Activated CD4-positive, alpha-beta memory T cell treated with anti-CD3 and anti-CD28 coated beads for 36 hours (primary cell): ENCODE measurements at regions not wholly inside any gene's neighbourhood (a gene's known extent, or its start where the extent isn't known, plus 50 kb on each side); places are given as distances from the start of the nearest gene placed in this dataset.
"Not testable (repeated sequence)": the region's sequence is repeated elsewhere in the genome, so short reads cannot be mapped to it uniquely, and the experiment has no call there.

Experiments used
- CTCF ChIA-PET: fragments of 350-600 bp; sonication (Branson Sonifier 250); formaldehyde crosslinking; loops from one replicate; lab custom pipeline; 2021; ENCODE audit warnings: antibody characterized with exemption, inconsistent platforms; lab: Charles Lee
- POLR2A ChIA-PET: fragments of 350-600 bp; sonication (Branson Sonifier 250); formaldehyde crosslinking; loops from one replicate; lab custom pipeline; 2021; ENCODE audit warnings: antibody characterized with exemption; lab: Charles Lee
- DNase-seq: peaks from one replicate; pipeline ENCODE4 v3.0.0-alpha.2; 2020
- H3K27ac Mint-ChIP-seq: one replicate; pipeline ENCODE4 v1.8.0; 2021; ENCODE audit warnings: mixed read lengths
- H3K27me3 Mint-ChIP-seq: one replicate; pipeline ENCODE4 v1.8.0; 2021; ENCODE audit warnings: mixed read lengths
- H3K36me3 Mint-ChIP-seq: one replicate; pipeline ENCODE4 v1.8.0; 2021; ENCODE audit warnings: mixed read lengths
- H3K4me1 Mint-ChIP-seq: one replicate; pipeline ENCODE4 v1.8.0; 2021; ENCODE audit warnings: low read depth, mixed read lengths
- H3K4me3 Mint-ChIP-seq: one replicate; pipeline ENCODE4 v1.8.0; 2021; ENCODE audit warnings: mild to moderate bottlenecking, mixed read lengths
- H3K9me3 Mint-ChIP-seq: one replicate; pipeline ENCODE4 v1.8.0; 2021; ENCODE audit warnings: mixed read lengths
- intact Hi-C: fragments of 100-400 bp; cut with micrococcal nuclease; formaldehyde crosslinking; loops from one replicate; pipeline ENCODE4 v1.15.1; 2023

DNA sequence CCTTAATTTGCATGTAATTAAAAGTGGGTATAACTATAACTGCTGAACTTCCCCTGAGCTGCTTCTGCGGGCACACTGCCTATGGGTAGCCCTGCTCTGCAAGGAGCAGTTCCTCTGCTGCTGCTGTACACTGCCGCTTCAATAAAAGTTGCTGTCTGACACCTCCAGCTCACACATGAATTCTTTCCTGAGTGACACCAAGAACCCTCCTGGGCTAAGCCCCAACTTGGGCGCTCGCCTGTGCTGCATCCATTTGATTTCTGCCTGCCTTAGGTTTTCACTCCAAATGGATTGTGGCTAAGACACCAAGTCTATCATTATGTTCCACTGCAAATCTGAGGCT lies 215.7 kb downstream of the ANAPC1 start:
- ChIA-PET POLR2A (no interaction called here), CTCF (no interaction called here)
- Mint-ChIP-seq H3K36me3 (no peaks in the 10 kb centered on the region), H3K9me3 (no peaks in the 10 kb centered on the region), H3K27me3 (peaks cover 13% of the 10 kb centered on the region), H3K4me1 (peaks cover 7% of the 10 kb centered on the region), H3K4me3 (no peak overlapping the region), H3K27ac (no peak overlapping the region)
- intact Hi-C loops, result no loop called here
- DNase-seq, result no peak

DNA sequence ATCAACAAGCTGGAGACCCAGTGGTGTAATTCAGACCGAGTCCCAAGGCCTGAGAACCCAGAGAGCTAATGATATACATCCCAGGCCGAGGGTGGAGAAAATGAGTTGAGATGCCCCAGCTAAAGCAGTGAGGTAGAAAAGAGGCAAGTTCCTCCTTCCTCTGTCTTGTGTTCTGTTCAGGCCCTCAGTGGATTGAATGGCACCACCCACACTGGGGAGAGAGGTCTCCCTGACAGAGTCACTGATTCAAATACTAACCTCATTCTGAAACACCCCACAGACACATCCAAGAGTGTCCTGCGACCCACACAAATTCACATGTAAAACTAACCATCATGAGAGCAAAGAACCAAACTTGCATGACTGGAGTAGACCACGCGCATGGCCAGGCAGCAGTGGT lies 215.3 kb downstream of the ANAPC1 start:
- no peak overlapping the region for H3K4me3 Mint-ChIP-seq
- no peaks in the 10 kb centered on the region for H3K9me3 Mint-ChIP-seq
- ChIA-PET CTCF (interaction anchor here (0.6 kb wide), 1 partner anchor 33 kb away, joined by 3 read pairs; no protein-coding TSS in a partner anchor), POLR2A (no interaction called here)
- H3K27me3 Mint-ChIP-seq, result peaks cover 11% of the 10 kb centered on the region
- peak; percentile 14 for DNase-seq
- H3K4me1 Mint-ChIP-seq, result peaks cover 2% of the 10 kb centered on the region
- no peaks in the 10 kb centered on the region for H3K36me3 Mint-ChIP-seq
- intact Hi-C loops, result no loop called here
- no peak overlapping the region for H3K27ac Mint-ChIP-seq

DNA sequence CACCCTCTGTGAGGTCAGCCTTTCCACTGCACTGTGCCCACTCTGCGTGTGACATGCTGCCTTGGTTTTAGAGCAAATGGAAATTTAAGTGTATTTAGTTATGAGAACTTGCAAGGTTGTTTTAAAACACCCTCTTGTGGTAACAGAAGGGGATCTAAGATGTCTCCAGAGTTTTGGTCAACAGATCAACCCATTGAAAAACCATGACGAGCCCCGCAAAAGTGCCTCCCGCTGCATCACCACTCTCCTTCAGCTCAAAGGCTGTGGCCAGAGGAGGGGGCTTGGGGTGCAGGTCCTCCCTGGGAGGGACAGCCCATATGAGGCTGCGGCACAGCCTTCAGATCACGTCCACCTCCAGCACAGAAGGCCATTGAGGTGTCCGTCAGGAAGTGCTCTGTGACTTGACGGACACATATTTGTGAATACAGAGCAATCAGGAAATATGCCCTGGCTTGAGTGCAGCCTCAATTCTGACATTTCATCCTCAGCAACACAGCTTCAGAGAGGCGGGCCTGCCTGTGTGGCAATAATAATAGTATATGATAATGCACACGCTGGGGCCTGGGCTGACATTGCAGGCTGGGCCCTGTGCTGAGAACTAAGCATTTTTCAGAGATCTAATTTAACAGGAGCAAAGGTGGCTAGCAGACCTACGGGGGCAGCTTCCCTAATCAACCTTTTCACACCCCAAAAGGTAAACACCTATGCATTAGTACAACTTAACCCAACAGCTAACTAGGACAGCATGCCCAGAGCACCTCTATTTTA lies 213.9 kb downstream of the ANAPC1 start:
- intact Hi-C loops, result no loop called here
- H3K4me3 Mint-ChIP-seq, result no peak overlapping the region
- H3K36me3 Mint-ChIP-seq, result no peaks in the 10 kb centered on the region
- no peaks in the 10 kb centered on the region for H3K9me3 Mint-ChIP-seq
- POLR2A ChIA-PET, result no interaction called here
- no peaks in the 10 kb centered on the region for H3K4me1 Mint-ChIP-seq
- CTCF ChIA-PET, result interaction anchor here (0.9 to 1.1 kb wide), 2 partner anchors 9 to 858 kb away, joined by 3 read pairs; no protein-coding TSS in a partner anchor
- no peak for DNase-seq
- H3K27me3 Mint-ChIP-seq, result peaks cover 6% of the 10 kb centered on the region
- no peak overlapping the region for H3K27ac Mint-ChIP-seq

DNA sequence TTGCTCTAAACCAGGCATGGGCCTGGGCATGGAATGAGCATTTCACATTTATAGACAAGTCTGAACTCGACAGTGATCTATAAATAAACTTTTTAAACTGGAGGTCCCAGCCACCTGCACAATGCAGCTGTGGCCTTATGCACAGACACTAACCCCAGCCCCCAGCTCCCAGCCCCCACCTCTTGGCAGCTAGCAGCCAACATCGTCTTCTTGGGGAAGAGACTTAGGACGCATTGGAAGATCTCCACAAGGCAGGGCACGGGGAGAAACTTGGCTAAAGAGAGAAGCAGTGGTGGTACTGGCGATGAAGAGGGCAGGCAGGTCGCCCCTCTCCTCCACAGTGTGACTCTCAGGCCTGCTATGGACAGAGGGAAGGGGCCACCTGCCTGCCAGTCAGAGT lies 213.2 kb downstream of the ANAPC1 start:
- no peak overlapping the region for H3K4me3 Mint-ChIP-seq
- peaks cover 10% of the 10 kb centered on the region for H3K27me3 Mint-ChIP-seq
- ChIA-PET CTCF (interaction anchor here (0.9 to 1.1 kb wide), 2 partner anchors 9 to 859 kb away, joined by 3 read pairs; no protein-coding TSS in a partner anchor), POLR2A (no interaction called here)
- DNase-seq, result no peak
- intact Hi-C loops, result no loop called here
- no peaks in the 10 kb centered on the region for H3K9me3 Mint-ChIP-seq
- no peaks in the 10 kb centered on the region for H3K4me1 Mint-ChIP-seq
- H3K27ac Mint-ChIP-seq, result no peak overlapping the region
- no peaks in the 10 kb centered on the region for H3K36me3 Mint-ChIP-seq

DNA sequence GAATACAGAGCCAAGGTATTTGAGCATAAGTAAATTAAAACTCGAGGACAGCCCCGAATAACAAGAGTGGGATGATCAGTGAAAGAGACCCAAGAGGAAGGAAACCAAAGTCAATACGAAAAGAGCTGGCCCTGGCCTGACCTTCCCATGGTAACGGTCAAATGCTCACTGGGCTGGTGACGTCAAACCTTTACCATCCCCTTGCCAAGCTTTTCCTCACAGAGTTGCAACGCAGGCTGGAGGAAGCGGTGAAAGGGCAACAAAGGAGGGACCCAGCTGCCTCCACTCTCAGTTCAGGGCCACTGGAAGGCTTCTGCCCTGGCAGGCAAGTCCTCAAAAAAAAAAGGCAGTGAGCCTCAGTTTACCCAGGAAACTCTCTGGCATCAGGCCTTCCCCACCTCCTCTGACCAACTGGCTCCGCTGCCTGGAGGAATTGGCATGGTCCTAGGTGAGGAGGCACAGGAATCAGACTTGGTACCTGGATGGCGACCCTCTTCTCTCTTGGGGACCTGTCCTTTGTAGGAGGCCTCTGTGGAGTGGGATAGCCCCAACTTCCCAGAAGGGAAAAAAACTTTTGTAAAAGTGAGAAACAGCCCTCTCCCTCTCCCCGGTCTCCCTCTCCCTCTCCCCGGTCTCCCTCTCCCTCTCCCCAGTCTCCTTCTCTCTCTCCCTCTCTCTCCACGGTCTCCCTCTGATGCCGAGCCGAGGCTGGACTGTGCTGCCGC lies 212.4 kb downstream of the ANAPC1 start:
- Mint-ChIP-seq H3K27ac (no peak overlapping the region), H3K4me1 (no peaks in the 10 kb centered on the region), H3K27me3 (peaks cover 14% of the 10 kb centered on the region), H3K4me3 (no peak overlapping the region), H3K9me3 (no peaks in the 10 kb centered on the region), H3K36me3 (no peaks in the 10 kb centered on the region)
- CTCF ChIA-PET, result no interaction called here
- no peak for DNase-seq
- POLR2A ChIA-PET, result no interaction called here
- intact Hi-C loops, result no loop called here

DNA sequence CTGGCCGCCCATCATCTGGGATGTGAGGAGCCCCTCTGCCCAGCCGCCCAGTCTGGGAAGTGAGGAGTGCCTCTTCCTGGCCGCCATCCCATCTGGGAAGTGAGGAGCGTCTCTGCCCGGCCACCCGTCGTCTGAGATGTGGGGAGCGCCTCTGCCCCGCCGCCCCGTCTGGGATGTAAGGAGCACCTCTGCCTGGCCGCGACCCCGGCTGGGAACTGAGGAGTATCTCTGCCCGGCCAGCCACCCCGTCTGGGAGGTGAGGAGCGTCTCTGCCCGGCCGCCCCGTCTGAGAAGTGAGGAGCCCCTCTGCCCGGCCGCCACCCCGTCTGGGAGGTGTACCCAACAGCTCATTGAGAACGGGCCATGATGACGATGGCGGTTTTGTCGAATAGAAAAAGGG lies 211.4 kb downstream of the ANAPC1 start:
- H3K36me3 Mint-ChIP-seq, H3K27ac Mint-ChIP-seq, CTCF ChIA-PET, H3K9me3 Mint-ChIP-seq, intact Hi-C loops, POLR2A ChIA-PET, H3K4me3 Mint-ChIP-seq, DNase-seq, H3K4me1 Mint-ChIP-seq: not testable (repeated sequence)
- peaks cover 19% of the 10 kb centered on the region for H3K27me3 Mint-ChIP-seq

DNA sequence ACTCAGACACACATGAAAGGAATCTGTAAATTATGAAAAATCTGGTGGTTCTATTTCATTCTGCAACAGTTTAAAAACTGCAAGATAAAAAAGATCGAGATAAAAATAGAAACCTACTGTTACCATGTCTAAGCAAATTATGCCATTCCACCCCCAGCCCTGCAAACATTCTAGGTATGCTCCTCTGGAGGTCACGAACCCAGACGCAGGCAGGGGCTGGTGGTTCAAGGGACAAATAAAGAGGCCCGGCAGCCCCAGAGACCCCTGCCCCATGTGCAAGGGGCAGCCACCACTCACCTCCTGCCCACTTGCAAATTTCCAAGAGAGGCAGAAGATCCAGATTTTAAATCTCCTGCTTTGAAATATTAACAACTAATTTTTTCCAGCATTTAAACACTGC lies 210.5 kb downstream of the ANAPC1 start:
- Mint-ChIP-seq H3K9me3 (no peaks in the 10 kb centered on the region), H3K36me3 (no peaks in the 10 kb centered on the region), H3K4me3 (no peak overlapping the region), H3K27me3 (peaks cover 18% of the 10 kb centered on the region), H3K4me1 (peaks cover 3% of the 10 kb centered on the region), H3K27ac (no peak overlapping the region)
- DNase-seq, result no peak
- ChIA-PET CTCF (no interaction called here), POLR2A (no interaction called here)
- intact Hi-C loops, result no loop called here

DNA sequence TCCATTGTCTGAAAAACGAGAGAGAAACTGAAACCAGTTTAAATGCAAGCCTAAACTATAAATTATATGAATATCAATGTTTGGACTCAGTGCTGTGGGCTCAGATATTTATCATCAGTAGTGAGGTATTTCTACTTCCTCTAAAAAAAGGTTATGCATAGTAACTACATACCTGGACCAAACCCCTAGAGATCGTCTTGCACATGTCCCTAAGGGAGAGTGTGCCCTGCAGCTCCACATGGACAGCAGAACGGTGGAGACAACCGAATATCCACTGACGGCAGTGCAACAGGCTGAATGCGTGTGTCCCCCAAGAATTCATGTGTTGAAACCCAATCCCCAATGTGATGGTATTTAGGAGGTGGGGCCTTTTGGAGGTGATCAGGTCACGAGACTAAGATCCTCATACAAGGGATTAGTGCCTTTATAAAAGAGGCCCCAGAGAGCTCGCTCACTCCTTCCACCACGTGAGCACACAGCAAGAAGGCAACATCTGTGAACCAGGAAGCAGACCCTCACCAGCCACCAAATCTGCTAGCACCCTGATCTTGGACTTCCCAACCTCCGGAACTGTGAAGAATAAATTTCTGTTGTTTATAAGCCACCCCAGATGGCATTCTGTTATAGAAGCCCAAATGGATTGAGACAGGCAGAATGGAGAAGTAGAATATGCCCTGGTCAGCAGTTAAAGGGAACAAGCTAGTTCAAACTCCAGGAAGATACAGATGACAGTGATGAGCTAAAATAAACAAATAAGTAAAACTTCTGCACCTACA lies 208.4 kb downstream of the ANAPC1 start:
- CTCF ChIA-PET, result no interaction called here
- H3K4me1 Mint-ChIP-seq, result peaks cover 9% of the 10 kb centered on the region
- H3K9me3 Mint-ChIP-seq, result no peaks in the 10 kb centered on the region
- no peak for DNase-seq
- intact Hi-C loops, result no loop called here
- H3K36me3 Mint-ChIP-seq, result no peaks in the 10 kb centered on the region
- POLR2A ChIA-PET, result no interaction called here
- no peak overlapping the region for H3K27ac Mint-ChIP-seq
- no peak overlapping the region for H3K4me3 Mint-ChIP-seq
- peaks cover 16% of the 10 kb centered on the region for H3K27me3 Mint-ChIP-seq

DNA sequence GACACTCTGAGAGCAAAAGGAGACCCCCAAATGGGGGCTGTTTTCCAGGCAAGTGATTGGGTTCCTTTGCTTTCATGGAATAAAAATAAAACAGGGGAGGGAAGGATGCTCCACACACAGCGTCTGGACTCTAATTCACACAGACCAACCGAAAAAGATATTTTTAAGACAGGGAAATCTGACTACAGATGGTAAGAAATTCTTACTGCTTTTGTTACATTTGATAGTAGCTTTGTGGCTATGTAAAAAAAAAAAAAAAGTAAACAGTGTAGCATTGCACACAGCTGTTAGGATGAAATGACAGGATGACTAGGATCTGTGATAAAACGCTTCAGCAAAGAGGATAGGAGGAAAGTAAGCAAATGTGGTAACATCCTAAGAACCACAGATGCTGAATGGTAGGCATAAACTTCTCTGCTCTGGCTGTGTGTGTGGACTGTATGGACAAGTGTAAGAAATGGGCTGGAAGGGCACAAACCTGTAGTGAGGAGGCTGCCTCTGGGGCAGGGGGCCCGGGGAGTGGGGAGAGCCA lies 207.6 kb downstream of the ANAPC1 start:
- no peak overlapping the region for H3K4me3 Mint-ChIP-seq
- H3K9me3 Mint-ChIP-seq, result no peaks in the 10 kb centered on the region
- H3K27ac Mint-ChIP-seq, result no peak overlapping the region
- no peaks in the 10 kb centered on the region for H3K36me3 Mint-ChIP-seq
- intact Hi-C loops, result no loop called here
- CTCF ChIA-PET, result no interaction called here
- DNase-seq, result no peak
- H3K4me1 Mint-ChIP-seq, result peaks cover 9% of the 10 kb centered on the region
- H3K27me3 Mint-ChIP-seq, result peaks cover 16% of the 10 kb centered on the region
- POLR2A ChIA-PET, result no interaction called here

DNA sequence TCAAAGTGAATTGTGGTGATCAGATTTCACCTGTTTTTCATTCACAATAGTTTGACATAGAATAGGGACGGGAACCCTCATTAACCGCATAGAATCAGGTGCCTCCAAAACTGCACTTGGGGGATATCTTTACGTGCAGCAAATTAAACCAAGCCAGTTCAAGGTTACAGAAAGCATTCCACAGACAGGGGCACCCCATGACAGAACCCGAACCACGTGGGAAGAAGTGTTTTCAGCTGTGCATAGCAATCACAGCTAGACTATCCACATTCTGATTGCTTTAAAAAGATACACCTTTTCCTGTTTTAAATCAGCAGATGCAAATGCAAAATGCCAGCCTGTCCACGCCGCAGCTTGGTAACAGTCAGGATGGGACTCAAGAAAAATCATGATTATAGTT lies 205.8 kb downstream of the ANAPC1 start:
- H3K27ac Mint-ChIP-seq, result no peak overlapping the region
- intact Hi-C loops, result no loop called here
- H3K27me3 Mint-ChIP-seq, result peaks cover 18% of the 10 kb centered on the region
- ChIA-PET CTCF (interaction anchor here (0.6 to 2.8 kb wide), 2 partner anchors 11 to 13 kb away, joined by 3 to 15 read pairs; no protein-coding TSS in a partner anchor), POLR2A (no interaction called here)
- no peaks in the 10 kb centered on the region for H3K36me3 Mint-ChIP-seq
- H3K9me3 Mint-ChIP-seq, result no peaks in the 10 kb centered on the region
- DNase-seq, result no peak
- H3K4me3 Mint-ChIP-seq, result no peak overlapping the region
- peaks cover 9% of the 10 kb centered on the region for H3K4me1 Mint-ChIP-seq

DNA sequence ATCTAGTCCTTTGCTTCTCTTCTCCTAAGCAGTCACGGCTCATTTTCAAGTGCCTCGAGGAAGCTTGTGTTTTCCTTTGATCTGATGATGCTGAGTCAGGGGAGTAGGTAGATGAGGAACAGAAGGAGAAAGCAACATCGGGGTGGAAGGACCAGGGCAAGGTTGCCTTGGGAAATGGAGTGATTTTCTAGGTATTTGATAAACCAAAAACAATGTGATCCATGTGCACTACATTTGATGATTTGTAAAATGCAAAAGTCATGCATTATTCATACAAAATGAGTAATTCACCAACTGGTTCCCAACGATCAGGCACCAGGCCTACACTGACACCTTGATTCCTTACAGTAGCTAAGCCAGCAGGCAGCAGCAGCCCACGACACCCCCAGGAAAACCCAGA lies 205.3 kb downstream of the ANAPC1 start:
- no peak overlapping the region for H3K4me3 Mint-ChIP-seq
- no peaks in the 10 kb centered on the region for H3K9me3 Mint-ChIP-seq
- intact Hi-C loops, result no loop called here
- peaks cover 18% of the 10 kb centered on the region for H3K27me3 Mint-ChIP-seq
- no peak for DNase-seq
- H3K27ac Mint-ChIP-seq, result no peak overlapping the region
- H3K36me3 Mint-ChIP-seq, result no peaks in the 10 kb centered on the region
- ChIA-PET POLR2A (no interaction called here), CTCF (interaction anchor here (0.8 to 2.8 kb wide), 4 partner anchors 13 to 22 kb away, joined by 3 to 15 read pairs (median 4); no protein-coding TSS in a partner anchor)
- H3K4me1 Mint-ChIP-seq, result peaks cover 9% of the 10 kb centered on the region

DNA sequence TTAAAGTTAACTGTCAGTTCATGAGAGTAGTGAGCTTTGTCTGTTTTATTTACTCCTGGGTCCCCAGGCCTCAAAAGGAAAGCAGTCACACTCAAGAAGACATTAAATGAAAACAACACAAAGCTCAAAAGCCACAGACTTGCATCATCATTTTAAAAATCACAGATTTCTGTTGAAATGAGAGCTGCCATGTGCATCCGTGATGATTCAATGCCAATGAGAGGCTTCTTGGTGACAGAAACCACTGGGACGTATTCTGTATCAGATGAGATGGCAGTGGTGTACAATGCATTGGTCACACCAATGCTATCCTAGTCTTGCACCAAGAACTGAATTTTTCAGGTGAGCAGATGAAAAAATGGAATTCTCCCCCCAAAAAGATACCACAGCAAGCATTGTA lies 204.8 kb downstream of the ANAPC1 start:
- Mint-ChIP-seq H3K36me3 (no peaks in the 10 kb centered on the region), H3K27me3 (peaks cover 18% of the 10 kb centered on the region), H3K4me3 (no peak overlapping the region), H3K27ac (no peak overlapping the region), H3K9me3 (no peaks in the 10 kb centered on the region), H3K4me1 (peaks cover 9% of the 10 kb centered on the region)
- no peak for DNase-seq
- intact Hi-C loops, result no loop called here
- POLR2A ChIA-PET, result no interaction called here
- CTCF ChIA-PET, result interaction anchor here (0.8 to 2.8 kb wide), 5 partner anchors 9 to 22 kb away, joined by 3 to 15 read pairs (median 3); no protein-coding TSS in a partner anchor
